Panc1 (cell line): ENCODE measurements at regions not wholly inside any gene's neighbourhood (a gene's known extent, or its start where the extent isn't known, plus 50 kb on each side); places are given as distances from the start of the nearest gene placed in this dataset.
A peak's percentile ranks its signal among the peaks of the same experiment; 100 is the strongest.

Experiments
- ATAC-seq: fragments of 200-7000 bp; cut with Tn5 transposase; 2 replicates; pipeline ENCODE4 v1.9.1; 2020; ENCODE audit warnings: mild to moderate bottlenecking, moderate library complexity
- BruUV-seq: library from RNA; stranded (reverse); fragments of 400-500 nt; replicated peaks from 2 replicates; lab custom pipeline; 2021; lab: Mats Ljungman, UMichigan
- CTCF ChIA-PET: fragments of 300-600 bp; sonication (Branson Sonifier 250); formaldehyde crosslinking; loops from one replicate; lab custom pipeline; 2022; ENCODE audit warnings: antibody characterized with exemption; lab: Charles Lee
- POLR2A ChIA-PET: fragments of 300-600 bp; sonication (Branson Sonifier 250); formaldehyde crosslinking; loops from one replicate; lab custom pipeline; 2022; ENCODE audit warnings: antibody characterized with exemption; lab: Charles Lee
- DNase-seq: peaks from one replicate; pipeline ENCODE4 v3.0.0-alpha.2; 2010; ENCODE audit warnings: low read depth, low spot score
- H3K27ac ChIP-seq: 2 replicates; pipeline ENCODE4 v1.5.1; 2011; ENCODE audit warnings: mild to moderate bottlenecking, low read length, inconsistent platforms
- H3K27me3 ChIP-seq: fragments of 200-500 bp; sonication (Bioruptor generic); 2 replicates; pipeline ENCODE4 v1.6.0; 2014; ENCODE audit warnings: low read length, inconsistent platforms; ENCODE audit not compliant: control insufficient read depth, insufficient read depth
- H3K36me3 ChIP-seq: fragments of 200-500 bp; sonication (Bioruptor generic); 2 replicates; pipeline ENCODE4 v1.5.1; 2014; ENCODE audit warnings: inconsistent platforms, mild to moderate bottlenecking, low read length, moderate library complexity; ENCODE audit not compliant: control insufficient read depth, insufficient read depth
- H3K4me1 ChIP-seq: 2 replicates; pipeline ENCODE4 v1.5.1; 2011; ENCODE audit warnings: inconsistent platforms, mild to moderate bottlenecking, low read length, moderate library complexity; ENCODE audit not compliant: control insufficient read depth, insufficient read depth
- H3K4me3 ChIP-seq, 2 experiments: 2 replicates each; pipeline ENCODE4 v1.5.1; 2011 to 2012; ENCODE audit warnings: low read depth in 2 of 2, low read length in 2 of 2, mild to moderate bottlenecking in 2 of 2, inconsistent platforms in 1 of 2, moderate library complexity in 1 of 2
- H3K9me3 ChIP-seq: fragments of 200-500 bp; sonication (Bioruptor generic); 2 replicates; pipeline ENCODE4 v1.5.1; 2014; ENCODE audit warnings: low read depth, mild to moderate bottlenecking, inconsistent platforms, low read length, moderate library complexity; ENCODE audit not compliant: control insufficient read depth, insufficient read depth
- CTCF ChIP-seq: fragments of 450-650 bp; IDR thresholded peaks from 2 replicates; pipeline ENCODE4 v1.5.1; 2017; ENCODE audit warnings: mild to moderate bottlenecking
- POLR2AphosphoS5 ChIP-seq: IDR thresholded peaks from 2 replicates; pipeline ENCODE4 v1.6.1; 2012; ENCODE audit warnings: mild to moderate bottlenecking, low read depth, low read length, moderate library complexity
- SIN3A ChIP-seq: IDR thresholded peaks from 2 replicates; pipeline ENCODE4 v1.6.1; 2012; ENCODE audit warnings: low read depth, mild to moderate bottlenecking, low read length, moderate library complexity, borderline replicate concordance; ENCODE audit not compliant: insufficient read depth
- TCF7L2 ChIP-seq: IDR thresholded peaks from 2 replicates; pipeline ENCODE4 v1.6.1; 2011; ENCODE audit warnings: mild to moderate bottlenecking, low read depth, low read length, inconsistent platforms
- in situ Hi-C: cut with HindIII; loops from 2 replicates; pipeline ENCODE4 v1.10.0; 2016; ENCODE audit warnings: low sequenced_read_pairs, low pct_unique_long_range_greater_than_20kb
- intact Hi-C: fragments of 100-400 bp; cut with micrococcal nuclease; formaldehyde crosslinking; loops from one replicate; pipeline ENCODE4 v1.10.0; 2022; ENCODE audit not compliant: unreplicated experiment
- TF ChIP-seq, protein P1 (sequence below), 2 experiments: IDR thresholded peaks; 2 replicates each; pipeline ENCODE4 v1.6.1; 2011 to 2012; ENCODE audit warnings: low read depth in 2 of 2, control low read depth in 1 of 2, low read length in 1 of 2, mild to moderate bottlenecking in 1 of 2, moderate library complexity in 1 of 2; ENCODE audit not compliant: insufficient read depth in 1 of 2

DNA sequence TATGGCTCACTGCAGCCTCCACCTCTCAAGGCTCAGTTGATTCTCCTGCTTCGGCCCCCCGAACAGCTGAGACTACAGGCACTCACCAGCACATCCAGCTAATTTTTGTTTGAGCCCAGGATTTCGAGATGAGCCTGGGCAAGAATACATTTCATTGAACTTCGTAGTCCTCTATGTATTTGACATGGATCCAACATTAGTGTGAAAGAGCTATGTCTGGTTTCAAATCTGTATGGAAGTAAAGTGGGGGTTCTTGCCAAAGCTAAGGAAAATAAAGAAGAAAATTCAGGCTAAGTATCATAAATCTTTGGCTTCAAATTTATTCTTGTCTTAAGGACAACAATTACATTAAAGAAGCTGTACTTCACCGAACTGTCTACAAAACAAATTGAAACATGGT, 1291.7 kb upstream of the CRIM1 start:
- ATAC-seq (no peak), DNase-seq (no peak)
- intact Hi-C loops (no loop called here), in situ Hi-C loops (no loop called here)
- TF ChIP-seq, protein P1, sequence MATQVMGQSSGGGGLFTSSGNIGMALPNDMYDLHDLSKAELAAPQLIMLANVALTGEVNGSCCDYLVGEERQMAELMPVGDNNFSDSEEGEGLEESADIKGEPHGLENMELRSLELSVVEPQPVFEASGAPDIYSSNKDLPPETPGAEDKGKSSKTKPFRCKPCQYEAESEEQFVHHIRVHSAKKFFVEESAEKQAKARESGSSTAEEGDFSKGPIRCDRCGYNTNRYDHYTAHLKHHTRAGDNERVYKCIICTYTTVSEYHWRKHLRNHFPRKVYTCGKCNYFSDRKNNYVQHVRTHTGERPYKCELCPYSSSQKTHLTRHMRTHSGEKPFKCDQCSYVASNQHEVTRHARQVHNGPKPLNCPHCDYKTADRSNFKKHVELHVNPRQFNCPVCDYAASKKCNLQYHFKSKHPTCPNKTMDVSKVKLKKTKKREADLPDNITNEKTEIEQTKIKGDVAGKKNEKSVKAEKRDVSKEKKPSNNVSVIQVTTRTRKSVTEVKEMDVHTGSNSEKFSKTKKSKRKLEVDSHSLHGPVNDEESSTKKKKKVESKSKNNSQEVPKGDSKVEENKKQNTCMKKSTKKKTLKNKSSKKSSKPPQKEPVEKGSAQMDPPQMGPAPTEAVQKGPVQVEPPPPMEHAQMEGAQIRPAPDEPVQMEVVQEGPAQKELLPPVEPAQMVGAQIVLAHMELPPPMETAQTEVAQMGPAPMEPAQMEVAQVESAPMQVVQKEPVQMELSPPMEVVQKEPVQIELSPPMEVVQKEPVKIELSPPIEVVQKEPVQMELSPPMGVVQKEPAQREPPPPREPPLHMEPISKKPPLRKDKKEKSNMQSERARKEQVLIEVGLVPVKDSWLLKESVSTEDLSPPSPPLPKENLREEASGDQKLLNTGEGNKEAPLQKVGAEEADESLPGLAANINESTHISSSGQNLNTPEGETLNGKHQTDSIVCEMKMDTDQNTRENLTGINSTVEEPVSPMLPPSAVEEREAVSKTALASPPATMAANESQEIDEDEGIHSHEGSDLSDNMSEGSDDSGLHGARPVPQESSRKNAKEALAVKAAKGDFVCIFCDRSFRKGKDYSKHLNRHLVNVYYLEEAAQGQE (IDR thresholded peaks at IDR 0.05; ENCODE audit: insufficient read depth in 1 of 2, low read depth in 2 of 2, low read length in 1 of 2) = no peak
- TF ChIP-seq CTCF (no peak), POLR2AphosphoS5 (no peak), SIN3A (no peak), TCF7L2 (no peak)
- Histone ChIP-seq H3K4me3 (no peak overlapping the region), H3K36me3 (no peaks in the 10 kb centered on the region), H3K4me1 (no peaks in the 10 kb centered on the region), H3K27ac (no peak overlapping the region), H3K9me3 (no peaks in the 10 kb centered on the region), H3K27me3 (no peaks in the 10 kb centered on the region)
- ChIA-PET POLR2A (no interaction called here), CTCF (no interaction called here)
- no TSS peak for BruUV-seq

DNA sequence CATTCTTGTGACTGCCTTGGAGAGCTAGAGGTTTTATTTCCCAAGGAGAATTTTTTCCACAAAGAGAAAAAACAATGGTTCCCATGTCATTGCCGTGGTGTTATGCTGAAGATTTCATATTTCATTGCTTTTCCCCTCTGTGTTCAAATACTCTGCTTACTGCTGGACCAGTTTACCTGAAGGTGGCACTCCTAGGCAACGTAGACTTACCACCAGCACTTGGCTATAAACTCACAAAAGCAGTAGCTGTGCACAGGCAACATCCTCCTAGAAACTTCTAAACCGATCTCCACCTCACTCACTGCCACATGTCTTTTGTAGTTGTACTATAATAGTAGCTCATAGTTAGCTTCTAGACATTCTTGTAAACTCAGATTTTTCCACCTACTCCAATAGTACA, 1319.7 kb upstream of the CRIM1 start:
- Histone ChIP-seq H3K27ac (no peak overlapping the region), H3K4me1 (no peaks in the 10 kb centered on the region), H3K4me3 (no peak overlapping the region), H3K9me3 (no peaks in the 10 kb centered on the region; the same call in 1 of the 2 replicates), H3K36me3 (no peaks in the 10 kb centered on the region), H3K27me3 (no peaks in the 10 kb centered on the region)
- ChIA-PET POLR2A (no interaction called here), CTCF (no interaction called here)
- BruUV-seq = no TSS peak
- TF ChIP-seq CTCF (peak; percentile 23; the same call in 1 of the 2 replicates), POLR2AphosphoS5 (no peak), TCF7L2 (no peak), SIN3A (no peak)
- TF ChIP-seq, protein P1 (IDR thresholded peaks at IDR 0.05; ENCODE audit: insufficient read depth in 1 of 2, low read depth in 2 of 2, low read length in 1 of 2) = no peak
- in situ Hi-C loops (no loop called here), intact Hi-C loops (no loop called here)
- DNase-seq = peak; percentile 20
- no peak for ATAC-seq
